OCI-LY7 (cell line): ENCODE measurements at regions not wholly inside any gene's neighbourhood (a gene's known extent, or its start where the extent isn't known, plus 50 kb on each side); places are given as distances from the start of the nearest gene placed in this dataset.

Experiments used
- BruUV-seq: library from RNA; stranded (reverse); fragments of 400-500 nt; replicated peaks from 2 replicates; lab custom pipeline; 2021; lab: Mats Ljungman, UMichigan
- CTCF ChIA-PET: fragments of 300-600 bp; sonication (Branson Sonifier 250); formaldehyde crosslinking; loops from one replicate; lab custom pipeline; 2022; ENCODE audit warnings: antibody characterized with exemption; ENCODE audit not compliant: unreplicated experiment; lab: Charles Lee
- POLR2A ChIA-PET: fragments of 300-600 bp; sonication (Branson Sonifier 250); formaldehyde crosslinking; loops from one replicate; lab custom pipeline; 2022; ENCODE audit warnings: antibody characterized with exemption; lab: Charles Lee
- DNase-seq: peaks from one replicate; pipeline ENCODE4 v3.0.0-alpha.2; 2015; ENCODE audit warnings: low spot score
- H2AFZ ChIP-seq: fragments of 200-600 bp; sonication (generic), shearing (Covaris generic); 2 replicates; pipeline ENCODE4 v1.6.1; 2014; ENCODE audit warnings: mild to moderate bottlenecking, antibody characterized with exemption, low read length, moderate library complexity
- H3K27ac ChIP-seq: fragments of 200-600 bp; sonication (generic); 2 replicates; pipeline ENCODE4 v1.5.1; 2014; ENCODE audit warnings: mixed run types, low read depth, mild to moderate bottlenecking, moderate library complexity, low read length, inconsistent platforms; ENCODE audit not compliant: poor library complexity, severe bottlenecking
- H3K36me3 ChIP-seq: fragments of 200-600 bp; sonication (generic); 2 replicates; pipeline ENCODE4 v1.6.1; 2014; ENCODE audit warnings: mild to moderate bottlenecking, antibody characterized with exemption, low read length, moderate library complexity, mixed read lengths; ENCODE audit not compliant: insufficient read depth
- H3K4me1 ChIP-seq: fragments of 200-600 bp; sonication (generic); 2 replicates; pipeline ENCODE4 v1.5.1; 2014; ENCODE audit warnings: mild to moderate bottlenecking, low read length; ENCODE audit not compliant: insufficient read depth, poor library complexity, severe bottlenecking
- H3K4me2 ChIP-seq: fragments of 200-600 bp; sonication (generic); 2 replicates; pipeline ENCODE4 v1.6.1; 2014; ENCODE audit warnings: mild to moderate bottlenecking, low read length
- H3K4me3 ChIP-seq: fragments of 200-600 bp; sonication (generic); 2 replicates; pipeline ENCODE4 v1.5.1; 2014; ENCODE audit warnings: mild to moderate bottlenecking, low read depth, low read length; ENCODE audit not compliant: poor library complexity, severe bottlenecking
- H3K79me2 ChIP-seq: fragments of 200-600 bp; sonication (generic); 2 replicates; pipeline ENCODE4 v1.6.1; 2016; ENCODE audit warnings: low read depth, mild to moderate bottlenecking, low read length, moderate library complexity, mixed read lengths; ENCODE audit not compliant: insufficient read depth
- H3K9me2 ChIP-seq: fragments of 200-600 bp; sonication (generic); 2 replicates; pipeline ENCODE4 v1.6.1; 2016; ENCODE audit warnings: mild to moderate bottlenecking, low read length, mixed read lengths; ENCODE audit not compliant: insufficient read depth
- H3K9me3 ChIP-seq: fragments of 200-600 bp; sonication (generic); 2 replicates; pipeline ENCODE4 v1.6.1; 2014; ENCODE audit warnings: mild to moderate bottlenecking, mixed run types, low read length, mixed read lengths
- H4K20me1 ChIP-seq: fragments of 200-600 bp; sonication (generic); 2 replicates; pipeline ENCODE4 v1.6.1; 2014; ENCODE audit warnings: mild to moderate bottlenecking, antibody characterized with exemption, low read length, moderate library complexity, mixed read lengths; ENCODE audit not compliant: insufficient read depth
- CTCF ChIP-seq: fragments of 200-600 bp; sonication (generic); conservative IDR thresholded peaks from 2 replicates; pipeline ENCODE4 v1.5.1; 2014; ENCODE audit warnings: mild to moderate bottlenecking, antibody characterized with exemption, low read length, moderate library complexity, mixed read lengths
- EZH2phosphoT487 ChIP-seq: fragments of 200-600 bp; sonication (generic); IDR thresholded peaks from 2 replicates; pipeline ENCODE4 v1.6.1; 2018; ENCODE audit warnings: low read depth, borderline replicate concordance, mild to moderate bottlenecking, mixed run types, antibody characterized with exemption, low read length, moderate library complexity, mixed read lengths
- intact Hi-C: fragments of 100-400 bp; cut with micrococcal nuclease; formaldehyde crosslinking; loops from one replicate; pipeline ENCODE4 v1.10.0; 2022; ENCODE audit not compliant: unreplicated experiment

DNA sequence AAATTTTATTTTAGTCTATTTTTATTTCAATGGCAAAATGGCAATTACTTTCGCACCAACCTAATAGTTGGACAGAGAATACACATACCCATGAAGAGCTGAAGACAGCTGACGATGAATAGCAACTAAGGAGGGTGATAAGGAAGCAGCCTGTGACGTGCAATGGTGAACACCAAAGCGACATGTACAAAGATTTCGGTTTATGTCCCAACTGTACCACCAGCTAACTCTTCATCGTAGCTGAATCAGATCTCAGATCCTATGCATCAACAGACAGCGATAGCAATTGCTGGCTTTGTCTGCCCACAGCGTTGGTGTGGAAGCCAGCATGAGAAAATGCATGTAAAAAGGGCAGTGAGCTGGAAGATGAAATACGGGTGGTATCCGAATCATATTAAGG is 130.6 kb upstream of the ANKH start:
- ChIA-PET CTCF (no interaction called here), POLR2A (no interaction called here)
- Histone ChIP-seq H3K9me3 (no peaks in the 10 kb centered on the region), H3K4me2 (no peak overlapping the region), H3K79me2 (no peaks in the 10 kb centered on the region), H4K20me1 (no peaks in the 10 kb centered on the region), H2AFZ (no peak overlapping the region), H3K9me2 (no peaks in the 10 kb centered on the region), H3K27ac (no peak overlapping the region), H3K4me3 (no peak overlapping the region), H3K4me1 (no peaks in the 10 kb centered on the region), H3K36me3 (no peaks in the 10 kb centered on the region)
- BruUV-seq, result no TSS peak
- DNase-seq, result no peak
- intact Hi-C loops, result loop anchor here (5.0 kb wide), 2 partner anchors 55 to 130 kb away; partner anchors contain the start of gene ANKH
- TF ChIP-seq CTCF (no peak), EZH2phosphoT487 (no peak)

- intact Hi-C loops, result loop anchor here (5.0 kb wide), 2 partner anchors 54 to 129 kb away; partner anchors contain the start of gene ANKH
- Histone ChIP-seq H3K36me3 (no peaks in the 10 kb centered on the region), H3K27ac (no peak overlapping the region), H3K4me3 (no peak overlapping the region), H2AFZ (no peak overlapping the region), H3K79me2 (no peaks in the 10 kb centered on the region), H3K9me3 (no peaks in the 10 kb centered on the region), H3K4me2 (no peak overlapping the region), H3K4me1 (peaks cover 6% of the 10 kb centered on the region), H4K20me1 (no peaks in the 10 kb centered on the region), H3K9me2 (no peaks in the 10 kb centered on the region)
- no TSS peak for BruUV-seq
- no peak for DNase-seq
- ChIA-PET POLR2A (no interaction called here), CTCF (no interaction called here)
- TF ChIP-seq EZH2phosphoT487 (no peak), CTCF (no peak)
These were observed 129.9 kb upstream of the ANKH start for GRCh38 chr5:15001517-15001916.

- peaks cover 6% of the 10 kb centered on the region for H3K4me1 ChIP-seq
- BruUV-seq, result no TSS peak
- H3K4me2 ChIP-seq, result no peak overlapping the region
- no peaks in the 10 kb centered on the region for H3K79me2 ChIP-seq
- POLR2A ChIA-PET, result no interaction called here
- H3K36me3 ChIP-seq, result no peaks in the 10 kb centered on the region
- H3K27ac ChIP-seq, result no peak overlapping the region
- CTCF ChIA-PET, result no interaction called here
- no peak overlapping the region for H3K4me3 ChIP-seq
- H3K9me2 ChIP-seq, result no peaks in the 10 kb centered on the region
- no peak for DNase-seq
- intact Hi-C loops, result no loop called here
- no peaks in the 10 kb centered on the region for H4K20me1 ChIP-seq
- no peaks in the 10 kb centered on the region for H3K9me3 ChIP-seq
- H2AFZ ChIP-seq, result no peak overlapping the region
- TF ChIP-seq CTCF (no peak), EZH2phosphoT487 (no peak)
These were observed 126.9 kb upstream of the ANKH start for GRCh38 chr5:14998491-14998890.
